HG03097 (cell line): ENCODE measurements at regions not wholly inside any gene's neighbourhood (a gene's known extent, or its start where the extent isn't known, plus 50 kb on each side); places are given as distances from the start of the nearest gene placed in this dataset.

Experiments used
- ATAC-seq: cut with Tn5 transposase; IDR thresholded peaks from one replicate; pipeline ENCODE4 v1.9.1; 2021; ENCODE audit not compliant: unreplicated experiment, low FRiP score

DNA sequence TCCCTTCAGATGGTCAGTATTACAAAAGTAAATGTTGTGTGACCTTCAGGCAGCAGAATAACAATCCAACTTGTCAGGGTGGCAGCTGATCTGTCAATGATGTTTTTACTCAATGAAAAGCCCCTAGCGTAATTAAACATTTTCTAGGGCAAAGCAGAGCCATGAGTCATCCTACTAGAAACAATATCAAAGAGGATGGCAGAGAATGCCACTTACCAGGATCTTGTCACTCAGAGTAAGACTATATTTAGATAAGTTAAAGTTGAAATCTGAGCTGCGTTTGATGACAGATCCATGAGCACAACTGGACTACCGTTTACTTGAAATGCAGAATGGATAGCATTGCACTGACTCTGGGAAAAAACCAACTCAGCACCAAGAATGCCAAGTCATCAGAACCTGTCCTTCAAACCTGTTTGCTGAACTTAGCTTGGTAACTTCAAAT is 612.6 kb upstream of the ACVR2A start:
- ATAC-seq: no peak

DNA sequence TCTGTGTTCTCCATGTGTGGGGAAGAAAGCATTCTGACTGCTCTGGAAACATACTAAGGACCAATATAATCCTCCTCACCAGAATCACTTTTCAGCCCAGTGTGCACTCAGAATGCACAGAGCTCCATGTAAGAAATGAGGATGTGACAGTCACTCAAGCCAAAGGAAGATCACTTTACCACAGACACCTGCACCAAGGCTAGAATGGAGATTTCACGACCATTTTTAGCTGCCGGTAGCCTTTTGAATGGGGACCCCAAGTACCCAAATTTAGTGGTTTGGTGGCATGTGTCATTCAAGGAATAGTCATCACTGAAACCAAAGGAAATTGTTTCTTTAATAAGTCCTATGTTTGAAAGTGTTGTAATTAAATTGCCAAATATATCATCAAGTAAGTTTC is 613.2 kb upstream of the ACVR2A start:
- ATAC-seq: no peak

DNA sequence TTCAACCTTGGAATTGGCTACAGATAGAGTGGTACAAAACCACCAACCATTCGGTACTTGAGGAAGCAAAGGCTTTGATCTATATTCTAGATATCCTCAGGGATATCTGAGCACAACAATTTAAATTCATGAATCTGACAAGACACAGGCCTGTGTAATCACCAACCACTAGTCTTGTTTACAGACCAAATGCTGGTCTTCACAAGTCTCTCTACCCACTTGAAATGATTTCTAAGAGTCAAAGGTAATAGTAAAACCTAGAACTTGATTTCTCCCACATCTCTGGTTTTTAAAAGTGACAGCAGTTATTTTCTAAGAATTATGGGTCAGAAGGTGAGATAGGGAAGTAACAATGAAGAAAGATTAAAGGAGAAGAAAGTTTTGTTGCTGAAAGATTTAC is 613.7 kb upstream of the ACVR2A start:
- no peak for ATAC-seq

DNA sequence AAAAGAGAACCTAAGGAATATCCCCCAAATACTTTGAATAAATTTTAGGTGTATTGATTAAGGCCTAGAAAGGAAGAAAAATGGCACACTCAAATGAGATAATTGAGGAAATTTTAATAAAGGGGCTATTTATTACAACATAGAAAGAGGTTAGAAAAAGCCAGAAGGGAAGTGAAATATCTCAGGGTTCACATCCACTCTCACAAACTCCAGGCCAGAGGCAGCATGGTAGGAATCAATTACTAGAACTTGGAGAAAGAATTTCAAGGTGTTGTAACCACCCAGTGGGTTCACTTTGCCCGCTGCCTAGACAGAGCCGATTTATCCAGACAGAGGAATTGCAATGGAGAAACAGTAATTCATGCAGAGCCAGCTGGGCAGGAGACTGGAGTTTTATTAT is 617.5 kb upstream of the ACVR2A start:
- ATAC-seq: no peak

DNA sequence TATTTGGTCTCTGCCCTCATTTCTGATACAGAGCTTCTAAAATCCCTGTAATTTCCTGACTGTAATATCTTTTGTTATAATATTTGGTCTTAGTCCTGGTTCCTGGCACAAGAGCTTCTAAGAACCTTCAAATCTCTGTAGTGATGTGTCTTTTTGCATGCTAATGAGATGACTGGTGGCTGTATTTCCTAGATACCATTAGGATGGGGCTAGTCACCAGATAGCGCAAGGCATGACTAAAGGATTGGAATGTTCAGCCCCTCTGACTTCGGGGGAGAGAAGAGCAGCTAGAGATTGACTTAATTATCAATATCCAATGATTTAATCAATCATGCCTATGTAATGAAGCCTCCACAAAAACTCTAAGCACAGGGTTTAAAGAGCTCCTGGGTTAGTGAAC is 620.8 kb upstream of the ACVR2A start:
- no peak for ATAC-seq

DNA sequence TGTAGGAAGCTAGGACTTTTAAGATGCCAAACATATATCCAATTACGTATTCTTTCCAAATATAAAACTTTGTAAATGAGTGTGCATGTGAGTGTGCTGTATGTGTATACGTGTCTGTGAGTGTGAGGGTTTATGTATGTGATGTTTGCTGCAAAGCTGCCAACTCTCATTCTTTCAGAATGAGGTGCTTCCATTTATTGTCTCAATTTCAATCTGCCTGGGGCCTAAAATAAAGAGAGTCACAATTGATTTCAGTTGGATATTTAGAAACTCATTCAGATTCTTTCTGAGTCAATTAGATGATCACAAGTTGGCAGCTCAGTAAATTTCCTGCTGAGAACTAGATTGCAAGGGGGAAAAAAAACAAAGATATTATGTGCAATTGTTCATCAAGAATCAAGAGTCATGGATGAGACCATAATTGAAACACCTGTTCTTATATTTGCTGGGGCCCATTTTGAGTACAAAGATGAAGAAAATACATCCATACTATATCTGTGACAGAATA is 621.2 kb upstream of the ACVR2A start:
- no peak for ATAC-seq

DNA sequence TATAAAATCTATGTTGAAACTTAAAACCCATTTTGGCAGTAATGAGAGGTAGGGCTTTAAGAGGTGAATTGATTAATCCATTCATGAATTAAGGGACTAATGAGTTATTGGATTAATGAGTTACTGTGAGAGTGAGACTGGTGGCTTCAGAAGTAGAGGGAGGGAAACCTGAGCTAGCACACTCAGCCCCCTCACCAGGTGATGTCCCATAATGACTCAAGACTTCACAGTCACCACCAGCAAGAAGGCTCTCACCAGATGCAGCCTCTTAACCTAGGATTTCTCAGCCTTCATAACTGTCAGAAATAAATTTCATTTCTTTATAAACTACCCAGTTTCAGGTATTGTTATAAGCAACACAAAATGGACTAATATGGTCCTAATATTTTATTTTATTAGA is 621.7 kb upstream of the ACVR2A start:
- no peak for ATAC-seq

DNA sequence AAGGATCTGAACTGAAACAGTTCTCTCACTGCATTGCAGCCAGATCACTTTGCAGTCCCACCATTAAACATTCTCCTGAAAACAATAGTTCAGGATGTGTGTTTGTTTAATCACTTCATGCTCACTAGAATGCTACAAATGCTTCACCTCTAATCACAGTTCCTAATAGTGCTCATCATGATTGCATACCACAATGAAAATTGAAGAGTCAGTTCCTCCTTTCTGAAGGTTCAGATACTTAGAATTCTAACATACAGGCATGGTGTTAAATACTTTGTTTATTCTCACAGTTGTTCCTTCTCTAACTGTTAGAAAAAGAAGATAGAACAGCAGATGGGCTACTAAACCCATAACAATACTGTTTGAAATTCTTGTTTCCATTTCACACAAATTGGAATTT is 622.3 kb upstream of the ACVR2A start:
- no peak for ATAC-seq

DNA sequence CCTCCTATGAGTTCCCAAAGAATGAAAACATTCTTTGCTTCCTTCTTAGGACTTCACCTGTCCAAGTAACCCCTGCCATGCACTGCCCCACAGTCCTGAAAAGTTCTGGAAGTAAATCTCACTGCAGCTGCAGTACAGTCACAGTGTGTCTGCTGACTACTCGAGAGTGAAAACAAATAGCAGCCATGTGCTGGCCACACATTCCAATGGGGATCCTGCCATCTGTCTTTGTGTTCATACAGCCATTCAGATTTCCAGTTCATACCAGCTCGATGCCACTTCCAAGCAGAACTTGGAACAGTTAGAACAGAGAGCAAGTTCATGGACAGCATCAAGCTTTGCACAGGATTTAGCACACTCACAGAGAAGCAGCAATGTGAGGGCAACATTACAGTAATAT is 629.9 kb upstream of the ACVR2A start:
- no peak for ATAC-seq

DNA sequence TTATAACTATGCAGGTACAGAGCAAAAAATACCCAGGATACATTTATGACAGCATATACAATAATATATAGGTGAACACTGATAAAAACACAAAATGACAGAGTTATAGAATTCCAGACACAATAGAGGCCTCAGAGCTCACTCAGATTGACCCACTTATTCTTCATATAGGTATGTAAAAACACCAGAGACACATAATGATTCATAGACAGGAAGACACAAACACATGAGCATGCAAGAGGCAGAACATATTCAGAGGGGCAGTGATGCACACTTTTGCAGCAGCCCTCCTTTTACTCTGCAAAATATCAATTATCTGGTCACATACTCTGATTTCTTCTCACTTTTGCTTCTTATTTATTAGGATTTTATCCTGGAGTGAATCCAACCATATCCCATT is 633.3 kb upstream of the ACVR2A start:
- ATAC-seq: no peak

DNA sequence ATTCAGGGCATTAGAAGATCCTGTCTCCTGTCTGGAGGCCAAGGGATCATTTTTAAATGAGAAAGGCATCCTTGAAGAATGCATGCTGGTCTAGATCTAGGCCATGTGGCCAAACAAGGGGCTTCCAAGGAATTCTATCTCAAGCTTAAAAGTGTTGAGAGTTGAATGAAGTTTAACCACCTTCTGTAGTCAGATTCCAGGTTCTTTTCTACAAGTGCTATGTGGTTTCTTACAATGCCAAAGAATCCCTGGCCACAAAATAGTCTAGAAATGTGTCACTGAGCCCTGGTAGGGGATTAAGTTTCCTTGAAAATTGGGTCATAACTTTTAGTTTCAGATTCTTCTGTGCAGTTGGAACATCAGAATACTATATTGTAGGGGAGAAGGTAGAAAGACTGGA is 640.7 kb upstream of the ACVR2A start:
- ATAC-seq: no peak

DNA sequence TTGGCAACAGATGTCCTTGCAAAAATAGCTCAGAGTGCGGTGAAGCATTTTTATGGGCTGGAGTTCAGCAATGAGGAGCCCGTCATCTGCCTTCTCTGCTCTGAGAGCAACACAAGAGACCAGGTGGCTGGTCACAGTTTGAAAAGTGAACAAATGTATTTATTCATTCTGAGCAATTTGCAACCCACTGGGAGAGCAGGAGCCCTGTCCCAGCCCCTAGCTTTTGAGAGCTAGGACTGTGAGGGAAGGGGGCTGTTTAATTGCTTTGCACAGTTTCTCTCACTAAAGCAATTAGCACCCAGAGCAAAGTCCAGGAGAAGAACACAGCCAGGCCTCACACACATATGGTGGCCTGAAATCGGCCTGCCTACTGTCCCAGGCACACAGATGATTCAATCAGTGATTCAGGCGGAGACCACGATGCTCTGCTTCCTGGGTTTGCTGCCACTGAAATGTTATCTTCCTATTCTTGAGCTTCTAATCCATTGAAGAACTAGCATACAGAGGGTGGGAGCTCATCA is 646.1 kb upstream of the ACVR2A start:
- ATAC-seq: no peak

DNA sequence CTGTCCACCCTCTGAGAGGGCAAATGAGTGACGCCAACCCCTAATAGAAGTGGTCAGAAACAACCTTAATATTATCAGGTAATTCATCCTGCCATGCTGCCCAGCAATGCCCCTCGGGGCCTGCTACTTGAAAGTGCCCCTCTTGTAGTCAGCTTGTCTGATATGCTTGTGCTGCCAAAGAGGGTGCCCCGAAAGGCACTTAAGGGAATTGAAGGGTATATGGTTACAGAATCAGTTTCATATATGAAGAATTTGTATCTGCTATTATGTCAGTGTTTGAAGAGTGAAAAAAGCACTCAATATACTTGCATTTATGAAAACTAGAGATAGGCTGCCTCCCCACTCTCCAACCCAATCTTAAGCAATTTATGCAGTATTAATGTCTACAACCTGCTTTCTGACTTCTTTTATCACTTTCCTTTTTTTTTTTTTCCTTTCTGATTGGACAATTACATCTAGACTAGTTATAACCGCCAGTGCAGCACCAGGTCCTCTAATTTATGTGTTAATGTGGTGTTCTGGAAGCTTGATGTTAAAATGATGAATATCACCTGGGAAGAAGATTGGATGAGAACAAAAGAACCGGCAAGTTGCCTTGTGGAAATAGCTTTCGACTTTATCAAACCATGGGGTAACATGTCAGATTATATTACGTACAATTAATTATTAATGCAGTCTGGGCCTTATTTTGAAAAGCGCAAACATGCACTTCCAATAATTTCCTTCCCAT is 646.9 kb upstream of the ACVR2A start:
- ATAC-seq: no peak

DNA sequence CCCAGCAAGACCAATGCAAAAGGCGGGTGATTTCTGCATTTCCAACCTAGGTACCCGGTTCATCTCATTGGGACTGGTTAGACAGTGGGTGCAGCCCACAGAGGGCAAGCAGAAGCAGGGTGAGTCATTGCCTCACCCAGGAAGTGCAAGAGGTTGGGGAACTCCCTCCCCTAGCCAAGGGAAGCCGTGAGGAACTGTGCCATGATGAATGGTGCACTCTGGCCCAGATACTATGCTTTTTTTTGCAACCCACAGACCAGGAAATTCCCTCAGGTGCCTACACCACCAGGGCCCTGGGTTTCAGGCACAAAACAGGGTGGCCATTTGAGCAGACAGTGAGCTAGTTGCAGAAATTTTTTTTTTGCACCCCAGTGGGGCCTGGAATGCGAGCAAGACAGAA is 662.6 kb upstream of the ACVR2A start:
- ATAC-seq: peak; percentile 79

DNA sequence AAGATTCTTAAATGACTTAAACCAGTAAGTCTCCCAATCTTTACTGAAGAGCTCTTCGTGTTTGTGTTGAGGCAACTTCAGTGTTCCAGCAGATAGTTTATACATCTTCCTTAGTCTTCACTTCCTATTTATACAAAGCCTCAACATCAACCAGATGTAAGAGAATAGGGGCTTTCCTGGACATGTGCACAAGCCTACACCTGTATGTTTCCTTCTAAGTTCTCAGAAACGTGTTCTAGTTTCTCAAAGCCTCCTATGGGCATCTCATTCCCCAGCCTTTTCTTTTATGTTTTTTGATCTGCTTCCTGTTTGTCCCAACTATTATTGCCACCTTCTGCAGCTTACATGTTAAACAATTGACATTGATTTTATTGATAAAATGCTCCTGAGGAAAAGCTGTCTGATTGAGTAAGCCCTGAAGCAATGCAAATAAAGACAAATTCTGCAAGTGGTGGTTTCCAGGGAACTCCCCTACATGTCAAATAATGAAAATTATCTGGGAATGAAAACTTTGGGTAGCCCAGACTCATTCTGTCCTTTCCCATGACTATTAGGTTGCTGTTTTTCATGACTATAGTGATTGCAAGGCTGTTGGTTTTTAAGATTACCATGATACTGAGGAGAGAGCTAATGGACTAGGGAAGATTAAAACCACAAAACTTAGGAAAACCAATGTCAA is 663.3 kb upstream of the ACVR2A start:
- ATAC-seq: no peak

DNA sequence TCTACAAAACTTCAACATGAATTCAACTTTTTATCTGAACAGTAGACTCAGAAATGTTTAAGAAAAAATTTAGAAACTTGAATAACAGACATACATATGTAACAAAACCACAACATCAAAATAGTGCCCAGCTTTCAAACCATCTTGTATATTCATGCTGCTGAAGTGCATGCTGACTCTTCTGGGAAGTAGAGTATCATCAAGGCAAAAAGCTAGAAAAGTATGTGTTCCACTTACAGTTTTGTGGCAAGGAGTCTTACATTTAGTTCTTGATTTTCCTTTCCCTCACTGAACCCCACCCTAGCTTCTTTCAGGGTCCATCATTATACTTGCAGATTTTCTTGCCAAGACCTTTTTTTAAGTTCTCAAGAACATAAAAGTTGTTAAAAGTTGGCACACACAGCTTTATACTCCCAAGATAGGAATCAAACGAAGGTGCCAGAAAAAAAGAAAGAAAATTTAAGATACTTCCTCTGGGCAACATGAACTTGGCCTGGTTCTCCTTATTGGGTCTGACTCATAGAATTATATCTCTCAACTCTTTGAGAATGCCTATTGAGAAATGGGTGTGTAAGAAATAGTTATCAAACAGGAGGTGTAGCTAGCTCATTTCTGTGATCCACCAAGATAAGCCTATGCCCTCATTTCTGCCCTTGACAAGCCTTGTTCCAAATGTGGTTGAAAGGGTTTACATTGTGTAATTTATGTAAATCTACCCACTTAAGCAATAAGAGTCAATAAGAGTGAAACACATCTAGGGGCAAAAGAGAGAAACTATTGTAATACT is 667.6 kb upstream of the ACVR2A start:
- ATAC-seq: no peak

DNA sequence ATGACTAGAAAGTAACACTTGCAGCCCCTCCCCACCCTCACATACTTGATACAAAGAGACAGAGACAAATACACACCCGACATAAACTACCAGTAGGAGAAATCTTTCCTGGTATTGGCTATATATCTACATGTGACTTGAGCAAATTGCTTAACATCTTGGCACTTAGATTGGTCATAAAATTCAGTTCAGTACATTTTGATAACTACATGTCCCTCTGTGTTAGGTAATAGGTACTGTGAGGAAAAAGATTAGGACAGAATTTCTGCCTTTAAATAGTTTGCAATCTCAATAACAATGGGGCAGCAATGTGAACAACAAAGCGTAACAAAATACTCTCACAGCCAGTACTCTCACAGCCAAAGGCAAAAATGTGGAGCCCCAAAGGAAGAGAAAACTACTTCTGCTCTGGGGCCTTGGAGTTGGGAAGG is 670.0 kb upstream of the ACVR2A start:
- ATAC-seq: no peak

DNA sequence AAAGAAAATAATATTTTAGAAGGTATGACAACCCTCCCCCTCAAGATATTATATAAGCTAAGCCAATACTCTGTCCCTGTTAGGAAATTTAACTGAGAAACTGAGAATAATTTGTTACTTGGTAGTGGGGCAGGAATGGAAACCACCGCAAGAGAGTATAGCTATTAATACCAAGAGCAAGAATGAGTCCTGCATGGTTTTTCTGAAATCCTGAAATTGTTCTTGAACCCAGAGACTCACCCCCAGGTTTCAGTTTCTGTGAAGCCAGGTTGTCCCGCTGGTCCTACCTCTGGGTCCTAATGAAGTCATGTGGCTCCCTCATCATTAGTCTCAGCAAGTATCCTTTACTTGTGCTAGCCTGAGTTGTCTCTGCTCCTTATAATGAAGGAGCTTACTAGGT is 671.0 kb upstream of the ACVR2A start:
- ATAC-seq: no peak

DNA sequence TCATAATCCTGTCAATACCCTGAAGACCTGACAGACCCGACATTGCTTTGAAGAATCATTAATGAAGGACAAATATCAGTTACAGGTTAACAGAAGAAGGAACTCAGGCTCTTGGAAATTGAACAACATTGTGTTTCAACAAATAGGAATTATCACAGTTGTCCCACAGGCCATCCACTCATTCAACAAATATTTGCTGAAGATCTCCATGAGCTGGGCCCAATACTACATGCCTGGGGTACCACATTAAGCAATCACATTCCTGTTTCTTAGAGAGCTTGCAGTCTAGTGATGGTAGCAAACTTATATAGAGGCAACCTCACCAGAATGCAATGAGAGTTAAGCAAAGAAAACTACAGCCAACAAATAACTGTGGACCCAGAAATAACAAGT is 671.6 kb upstream of the ACVR2A start:
- no peak for ATAC-seq

DNA sequence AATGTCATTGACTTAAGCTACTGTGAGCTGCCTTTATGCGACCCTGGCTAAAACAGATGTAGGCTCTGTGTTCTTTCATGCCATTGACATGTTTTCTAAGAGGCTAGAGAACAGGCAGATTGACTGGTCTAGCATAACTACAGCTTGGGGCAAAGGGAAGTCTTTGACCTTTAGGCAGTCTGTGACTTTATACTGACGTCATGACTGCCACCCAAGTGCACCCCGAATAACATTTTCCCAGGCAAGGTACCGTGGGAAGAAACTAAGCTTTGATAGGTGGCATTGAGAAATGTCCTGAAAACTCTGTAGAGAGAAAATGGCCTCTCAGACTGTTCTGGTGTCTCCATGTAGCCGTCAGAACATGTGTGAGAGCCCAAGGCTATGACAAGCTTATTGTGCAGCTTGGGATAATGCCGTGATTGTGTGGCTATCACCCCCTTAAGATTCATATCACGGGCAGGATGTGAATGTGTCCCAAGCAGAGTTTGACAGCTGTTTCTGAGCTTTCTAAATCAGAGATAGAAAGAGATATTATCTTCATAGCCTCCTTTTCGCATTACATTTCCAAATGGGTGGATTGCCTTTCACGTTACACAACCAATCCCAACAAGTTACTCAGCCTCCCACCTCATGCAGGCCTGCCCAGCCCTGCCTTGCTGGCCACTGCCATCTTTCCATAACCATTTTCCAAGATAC is 672.2 kb upstream of the ACVR2A start:
- ATAC-seq: no peak

DNA sequence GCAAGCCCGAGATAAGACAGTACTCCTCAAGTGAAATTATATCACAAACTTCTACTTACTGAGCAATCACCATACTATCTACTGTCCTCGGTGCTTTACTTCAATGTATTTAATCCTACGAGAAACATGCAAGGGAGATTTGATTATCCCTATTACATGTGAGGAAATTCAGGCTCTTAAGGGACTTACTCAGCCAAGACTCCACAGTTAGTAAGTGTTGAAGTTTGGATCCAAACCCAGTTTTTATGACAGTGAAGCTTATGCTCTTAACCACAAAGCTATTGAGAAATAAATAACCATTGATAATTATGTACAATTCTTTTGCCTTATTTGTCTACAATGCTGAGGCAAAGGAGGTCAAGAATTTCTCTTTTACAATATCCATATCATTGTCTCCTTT is 672.9 kb upstream of the ACVR2A start:
- ATAC-seq: no peak
